ENCODE measurements at regions not wholly inside any gene's neighbourhood (a gene's known extent, or its start where the extent isn't known, plus 50 kb on each side); places are given as distances from the start of the nearest gene placed in this dataset.

GRCh38 chr7:16348251-16348650 lies 73.1 kb downstream of the CRPPA start:
- in situ Hi-C loops (cut with HindIII; ENCODE audit: low sequenced_read_pairs): no loop called here
- no peak overlapping the region for H3K4me3 ChIP-seq (ENCODE audit: low read depth, low read length)
- TF ChIP-seq, protein P1, sequence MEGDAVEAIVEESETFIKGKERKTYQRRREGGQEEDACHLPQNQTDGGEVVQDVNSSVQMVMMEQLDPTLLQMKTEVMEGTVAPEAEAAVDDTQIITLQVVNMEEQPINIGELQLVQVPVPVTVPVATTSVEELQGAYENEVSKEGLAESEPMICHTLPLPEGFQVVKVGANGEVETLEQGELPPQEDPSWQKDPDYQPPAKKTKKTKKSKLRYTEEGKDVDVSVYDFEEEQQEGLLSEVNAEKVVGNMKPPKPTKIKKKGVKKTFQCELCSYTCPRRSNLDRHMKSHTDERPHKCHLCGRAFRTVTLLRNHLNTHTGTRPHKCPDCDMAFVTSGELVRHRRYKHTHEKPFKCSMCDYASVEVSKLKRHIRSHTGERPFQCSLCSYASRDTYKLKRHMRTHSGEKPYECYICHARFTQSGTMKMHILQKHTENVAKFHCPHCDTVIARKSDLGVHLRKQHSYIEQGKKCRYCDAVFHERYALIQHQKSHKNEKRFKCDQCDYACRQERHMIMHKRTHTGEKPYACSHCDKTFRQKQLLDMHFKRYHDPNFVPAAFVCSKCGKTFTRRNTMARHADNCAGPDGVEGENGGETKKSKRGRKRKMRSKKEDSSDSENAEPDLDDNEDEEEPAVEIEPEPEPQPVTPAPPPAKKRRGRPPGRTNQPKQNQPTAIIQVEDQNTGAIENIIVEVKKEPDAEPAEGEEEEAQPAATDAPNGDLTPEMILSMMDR (IDR thresholded peaks at IDR 0.05; ENCODE audit: low read depth, low read length, missing control alignments): no peak
- no peak for DNase-seq (ENCODE audit: low read depth)

DNA sequence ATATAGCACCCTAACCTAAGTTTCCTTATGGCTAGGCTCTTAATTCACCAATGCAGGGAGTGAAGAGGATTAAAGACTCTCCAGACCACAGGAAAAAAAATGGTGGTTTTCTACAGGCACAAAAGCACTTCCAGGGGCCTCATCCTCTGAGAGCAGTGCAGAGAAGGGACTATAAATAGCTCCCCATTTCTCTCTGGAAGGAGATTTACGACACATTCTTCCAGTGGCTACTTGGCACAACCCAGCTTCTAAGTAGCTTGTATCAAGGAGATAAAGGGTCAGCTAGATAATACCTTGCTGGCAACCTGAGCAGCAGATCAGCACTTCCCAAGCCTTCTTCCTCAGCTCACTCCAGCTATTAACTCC lies 73.5 kb downstream of the CRPPA start:
- peak; percentile 22 for DNase-seq (ENCODE audit: low read depth)
- TF ChIP-seq, protein P1 (IDR thresholded peaks at IDR 0.05; ENCODE audit: low read depth, low read length, missing control alignments): no peak
- no peak overlapping the region for H3K4me3 ChIP-seq (ENCODE audit: low read depth, low read length)
- in situ Hi-C loops (cut with HindIII; ENCODE audit: low sequenced_read_pairs): no loop called here

DNA sequence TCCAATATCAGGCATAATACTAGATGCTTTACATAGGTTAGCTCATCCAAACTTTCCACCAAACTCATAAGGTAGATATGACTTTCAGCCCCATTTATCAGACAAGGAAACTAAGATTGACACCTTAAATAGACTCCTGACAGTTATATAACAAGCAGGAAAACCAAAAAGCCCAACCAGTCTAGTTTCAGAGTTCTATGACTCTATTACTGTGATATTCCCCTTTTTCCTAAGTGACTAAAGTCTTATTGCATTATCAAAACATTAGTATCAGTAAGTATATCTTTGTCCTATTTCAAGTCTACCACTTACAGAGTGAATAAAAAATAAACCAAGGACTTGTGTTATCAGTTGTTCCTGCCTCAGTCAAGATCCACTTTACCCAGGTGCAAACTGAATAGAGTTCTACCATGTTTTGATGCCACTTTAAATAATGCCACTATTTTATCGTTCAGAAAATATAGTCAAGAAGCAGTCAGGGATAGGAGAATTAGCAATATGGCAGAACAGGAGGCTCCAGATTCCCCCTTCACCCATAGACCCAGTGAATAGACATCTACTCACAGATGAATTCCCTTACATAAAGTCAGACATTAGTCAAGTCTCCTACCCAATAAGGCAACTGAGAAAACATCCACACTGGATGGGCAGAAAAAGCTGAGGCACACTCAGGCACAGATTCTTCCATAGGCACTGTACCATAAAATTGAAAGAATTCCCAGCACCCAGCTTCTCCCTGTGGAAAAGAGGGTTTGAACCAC lies 74.1 kb downstream of the CRPPA start:
- no peak for DNase-seq (ENCODE audit: low read depth)
- TF ChIP-seq, protein P1 (IDR thresholded peaks at IDR 0.05; ENCODE audit: low read depth, low read length, missing control alignments): no peak
- H3K4me3 ChIP-seq (ENCODE audit: low read depth, low read length): no peak overlapping the region
- in situ Hi-C loops (cut with HindIII; ENCODE audit: low sequenced_read_pairs): no loop called here

DNA sequence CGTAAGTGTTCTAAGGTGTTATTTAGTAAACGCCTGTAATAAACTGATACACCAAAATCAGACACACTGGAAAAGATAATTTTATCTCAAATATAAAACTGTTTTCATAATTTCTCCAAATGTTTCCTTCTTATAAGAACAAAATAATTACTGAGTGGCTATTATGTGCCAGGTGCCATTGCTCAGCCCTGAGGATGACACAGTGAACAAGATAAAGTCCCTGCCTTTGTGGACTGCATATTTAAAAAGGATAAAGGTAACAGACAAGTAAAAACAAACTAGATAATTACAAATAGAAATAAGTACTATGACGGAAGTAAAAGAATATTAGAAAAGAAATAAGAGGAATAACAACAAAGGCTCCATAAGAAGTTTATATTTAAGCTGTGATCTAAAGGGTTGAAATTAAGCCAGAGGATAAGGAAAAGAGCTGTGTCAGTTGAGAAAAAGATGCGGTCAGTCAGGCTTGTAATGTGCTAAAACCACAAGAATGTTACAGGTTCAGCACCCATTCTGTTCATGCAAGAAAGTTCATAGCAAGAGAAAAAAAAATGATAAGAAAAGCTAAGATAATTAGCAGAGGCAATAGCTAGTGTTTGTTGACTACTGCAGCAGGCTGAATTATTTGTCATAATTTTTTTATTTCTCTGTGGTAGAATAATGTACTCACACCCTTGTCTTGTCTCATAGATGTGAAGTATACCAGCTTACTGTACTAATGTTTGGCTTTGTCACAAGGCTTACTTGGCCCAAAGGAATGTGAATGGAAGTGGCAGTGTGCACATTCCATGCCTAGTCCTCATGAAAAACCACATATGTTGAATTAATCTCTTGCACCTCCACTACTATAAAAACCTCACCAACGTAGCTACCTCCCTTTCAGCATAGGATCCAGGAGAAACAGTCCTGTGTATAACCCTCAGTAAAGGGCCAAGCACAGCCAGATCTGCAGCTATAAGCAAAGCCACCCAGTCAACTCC lies 75.1 kb downstream of the CRPPA start:
- TF ChIP-seq, protein P1 (IDR thresholded peaks at IDR 0.05; ENCODE audit: low read depth, low read length, missing control alignments): no peak
- in situ Hi-C loops (cut with HindIII; ENCODE audit: low sequenced_read_pairs): no loop called here
- peak; percentile 90 for DNase-seq (ENCODE audit: low read depth)
- no peak overlapping the region for H3K4me3 ChIP-seq (ENCODE audit: low read depth, low read length)

GRCh38 chr7:16344927-16345326 lies 76.4 kb downstream of the CRPPA start:
- in situ Hi-C loops (cut with HindIII; ENCODE audit: low sequenced_read_pairs): no loop called here
- DNase-seq (ENCODE audit: low read depth): no peak
- TF ChIP-seq, protein P1 (IDR thresholded peaks at IDR 0.05; ENCODE audit: low read depth, low read length, missing control alignments): no peak
- H3K4me3 ChIP-seq (ENCODE audit: low read depth, low read length): no peak overlapping the region

DNA sequence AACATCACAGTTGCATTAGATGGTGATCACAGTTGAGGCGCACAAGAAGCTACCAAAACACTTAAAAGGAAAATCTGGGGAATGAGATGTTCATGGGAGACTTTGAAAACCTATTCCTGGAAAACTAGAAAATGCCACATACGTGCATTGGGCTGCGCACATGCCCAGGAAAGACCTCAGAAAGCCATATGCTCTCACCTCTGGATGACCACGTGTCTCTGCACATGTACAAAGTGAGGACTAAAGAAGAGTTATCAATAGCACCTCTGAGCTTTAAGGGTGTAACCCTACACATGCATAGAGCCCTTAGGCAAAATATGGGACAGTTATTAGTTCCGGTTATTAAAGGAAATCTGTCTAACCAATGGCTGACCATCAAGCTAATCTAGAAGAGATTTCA lies 77.7 kb downstream of the CRPPA start:
- TF ChIP-seq, protein P1 (IDR thresholded peaks at IDR 0.05; ENCODE audit: low read depth, low read length, missing control alignments): no peak
- in situ Hi-C loops (cut with HindIII; ENCODE audit: low sequenced_read_pairs): no loop called here
- H3K4me3 ChIP-seq (ENCODE audit: low read depth, low read length): no peak overlapping the region
- DNase-seq (ENCODE audit: low read depth): no peak

Measured in astrocyte of the cerebellum (primary cell).